ENCODE measurements at regions not wholly inside any gene's neighbourhood (a gene's known extent, or its start where the extent isn't known, plus 50 kb on each side); places are given as distances from the start of the nearest gene placed in this dataset.

- TF ChIP-seq, protein P1, sequence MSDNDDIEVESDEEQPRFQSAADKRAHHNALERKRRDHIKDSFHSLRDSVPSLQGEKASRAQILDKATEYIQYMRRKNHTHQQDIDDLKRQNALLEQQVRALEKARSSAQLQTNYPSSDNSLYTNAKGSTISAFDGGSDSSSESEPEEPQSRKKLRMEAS (CRISPR knock-in tag; IDR thresholded peaks at IDR 0.05) = no peak
- TF ChIP-seq ZNF232 (CRISPR knock-in tag; IDR thresholded peaks at IDR 0.05) (no peak), CTCF (IDR thresholded peaks at IDR 0.05) (no peak), RELA (CRISPR knock-in tag; IDR thresholded peaks at IDR 0.05; ENCODE audit: borderline replicate concordance) (no peak), GABPB1 (CRISPR knock-in tag; IDR thresholded peaks at IDR 0.05) (no peak), KAT7 (CRISPR knock-in tag; IDR thresholded peaks at IDR 0.05; ENCODE audit: borderline replicate concordance) (no peak), NR3C1 (CRISPR knock-in tag; conservative IDR thresholded peaks at IDR 0.05; ENCODE audit: low read depth) (no peak), CREB1 (CRISPR knock-in tag; IDR thresholded peaks at IDR 0.05) (no peak), PREB (CRISPR knock-in tag; IDR thresholded peaks at IDR 0.05; ENCODE audit: borderline replicate concordance) (no peak)
- TF ChIP-seq, protein P2, sequence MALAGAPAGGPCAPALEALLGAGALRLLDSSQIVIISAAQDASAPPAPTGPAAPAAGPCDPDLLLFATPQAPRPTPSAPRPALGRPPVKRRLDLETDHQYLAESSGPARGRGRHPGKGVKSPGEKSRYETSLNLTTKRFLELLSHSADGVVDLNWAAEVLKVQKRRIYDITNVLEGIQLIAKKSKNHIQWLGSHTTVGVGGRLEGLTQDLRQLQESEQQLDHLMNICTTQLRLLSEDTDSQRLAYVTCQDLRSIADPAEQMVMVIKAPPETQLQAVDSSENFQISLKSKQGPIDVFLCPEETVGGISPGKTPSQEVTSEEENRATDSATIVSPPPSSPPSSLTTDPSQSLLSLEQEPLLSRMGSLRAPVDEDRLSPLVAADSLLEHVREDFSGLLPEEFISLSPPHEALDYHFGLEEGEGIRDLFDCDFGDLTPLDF (CRISPR knock-in tag; IDR thresholded peaks at IDR 0.05) = no peak
- TF ChIP-seq, protein P3, sequence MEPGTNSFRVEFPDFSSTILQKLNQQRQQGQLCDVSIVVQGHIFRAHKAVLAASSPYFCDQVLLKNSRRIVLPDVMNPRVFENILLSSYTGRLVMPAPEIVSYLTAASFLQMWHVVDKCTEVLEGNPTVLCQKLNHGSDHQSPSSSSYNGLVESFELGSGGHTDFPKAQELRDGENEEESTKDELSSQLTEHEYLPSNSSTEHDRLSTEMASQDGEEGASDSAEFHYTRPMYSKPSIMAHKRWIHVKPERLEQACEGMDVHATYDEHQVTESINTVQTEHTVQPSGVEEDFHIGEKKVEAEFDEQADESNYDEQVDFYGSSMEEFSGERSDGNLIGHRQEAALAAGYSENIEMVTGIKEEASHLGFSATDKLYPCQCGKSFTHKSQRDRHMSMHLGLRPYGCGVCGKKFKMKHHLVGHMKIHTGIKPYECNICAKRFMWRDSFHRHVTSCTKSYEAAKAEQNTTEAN (CRISPR knock-in tag; IDR thresholded peaks at IDR 0.05) = no peak
- TF ChIP-seq, protein P4, sequence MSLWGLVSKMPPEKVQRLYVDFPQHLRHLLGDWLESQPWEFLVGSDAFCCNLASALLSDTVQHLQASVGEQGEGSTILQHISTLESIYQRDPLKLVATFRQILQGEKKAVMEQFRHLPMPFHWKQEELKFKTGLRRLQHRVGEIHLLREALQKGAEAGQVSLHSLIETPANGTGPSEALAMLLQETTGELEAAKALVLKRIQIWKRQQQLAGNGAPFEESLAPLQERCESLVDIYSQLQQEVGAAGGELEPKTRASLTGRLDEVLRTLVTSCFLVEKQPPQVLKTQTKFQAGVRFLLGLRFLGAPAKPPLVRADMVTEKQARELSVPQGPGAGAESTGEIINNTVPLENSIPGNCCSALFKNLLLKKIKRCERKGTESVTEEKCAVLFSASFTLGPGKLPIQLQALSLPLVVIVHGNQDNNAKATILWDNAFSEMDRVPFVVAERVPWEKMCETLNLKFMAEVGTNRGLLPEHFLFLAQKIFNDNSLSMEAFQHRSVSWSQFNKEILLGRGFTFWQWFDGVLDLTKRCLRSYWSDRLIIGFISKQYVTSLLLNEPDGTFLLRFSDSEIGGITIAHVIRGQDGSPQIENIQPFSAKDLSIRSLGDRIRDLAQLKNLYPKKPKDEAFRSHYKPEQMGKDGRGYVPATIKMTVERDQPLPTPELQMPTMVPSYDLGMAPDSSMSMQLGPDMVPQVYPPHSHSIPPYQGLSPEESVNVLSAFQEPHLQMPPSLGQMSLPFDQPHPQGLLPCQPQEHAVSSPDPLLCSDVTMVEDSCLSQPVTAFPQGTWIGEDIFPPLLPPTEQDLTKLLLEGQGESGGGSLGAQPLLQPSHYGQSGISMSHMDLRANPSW (CRISPR knock-in tag; conservative IDR thresholded peaks at IDR 0.05; ENCODE audit: low read depth) = no peak
Observed at GRCh38 chr1:83620016-83620415, 378.9 kb downstream of the TTLL7 start.
